Muscle layer of colon (tissue), 2 donors: ENCODE measurements at regions not wholly inside any gene's neighbourhood (a gene's known extent, or its start where the extent isn't known, plus 50 kb on each side); places are given as distances from the start of the nearest gene placed in this dataset.

Experiments
- H3K27ac ChIP-seq: one replicate; pipeline ENCODE4 v1.7.0; 2013; ENCODE audit warnings: low read depth, mild to moderate bottlenecking, low read length, moderate library complexity
- H3K27me3 ChIP-seq, 2 donors: one replicate each; pipeline ENCODE4 v1.7.0; 2013; ENCODE audit warnings: low read length in 2 of 2, mild to moderate bottlenecking in 2 of 2; ENCODE audit not compliant: insufficient read depth in 2 of 2, control insufficient read depth in 1 of 2
- H3K36me3 ChIP-seq: one replicate; pipeline ENCODE4 v1.7.0; 2013; ENCODE audit warnings: mild to moderate bottlenecking, low read length; ENCODE audit not compliant: insufficient read depth
- H3K4me1 ChIP-seq: one replicate; pipeline ENCODE4 v1.7.0; 2013; ENCODE audit warnings: mild to moderate bottlenecking, low read length; ENCODE audit not compliant: insufficient read depth
- H3K4me3 ChIP-seq, 2 donors: one replicate each; pipeline ENCODE4 v1.7.0; 2013; ENCODE audit warnings: low read length in 2 of 2, low read depth in 1 of 2, mild to moderate bottlenecking in 1 of 2, moderate library complexity in 1 of 2
- H3K9ac ChIP-seq: one replicate; pipeline ENCODE4 v1.7.0; 2013; ENCODE audit warnings: low read length
- H3K9me3 ChIP-seq: one replicate; pipeline ENCODE4 v1.7.0; 2013; ENCODE audit warnings: mild to moderate bottlenecking, low read length
- donor health status: abdominal sarcoma.
- donor health status: Adenocarcinoma of cecum.

GRCh38 chr2:13474538-13474937 lies 757.8 kb downstream of the TRIB2 start:
- Histone ChIP-seq H3K9ac (no peak overlapping the region), H3K9me3 (no peaks in the 10 kb centered on the region), H3K27me3 (no peaks in the 10 kb centered on the region), H3K4me3 (no peak overlapping the region), H3K36me3 (no peaks in the 10 kb centered on the region), H3K4me1 (no peaks in the 10 kb centered on the region), H3K27ac (no peak overlapping the region)

GRCh38 chr2:13480057-13480456 lies 763.3 kb downstream of the TRIB2 start:
- Histone ChIP-seq H3K36me3 (no peaks in the 10 kb centered on the region), H3K27ac (no peak overlapping the region), H3K27me3 (no peaks in the 10 kb centered on the region), H3K9ac (no peak overlapping the region), H3K4me1 (no peaks in the 10 kb centered on the region), H3K4me3 (no peak overlapping the region), H3K9me3 (no peaks in the 10 kb centered on the region)

- no peaks in the 10 kb centered on the region for H3K4me1 ChIP-seq
- H3K27ac ChIP-seq, result no peak overlapping the region
- no peak overlapping the region for H3K4me3 ChIP-seq
- no peak overlapping the region for H3K9ac ChIP-seq
- no peaks in the 10 kb centered on the region for H3K9me3 ChIP-seq
- no peaks in the 10 kb centered on the region for H3K27me3 ChIP-seq
- no peaks in the 10 kb centered on the region for H3K36me3 ChIP-seq
These were observed 764.5 kb downstream of the TRIB2 start for GRCh38 chr2:13481201-13481600.

- Histone ChIP-seq H3K4me1 (no peaks in the 10 kb centered on the region), H3K36me3 (no peaks in the 10 kb centered on the region), H3K4me3 (no peak overlapping the region), H3K9me3 (no peaks in the 10 kb centered on the region), H3K27ac (no peak overlapping the region), H3K9ac (no peak overlapping the region), H3K27me3 (no peaks in the 10 kb centered on the region)
These were observed 768.5 kb downstream of the TRIB2 start for GRCh38 chr2:13485256-13485655.

GRCh38 chr2:13488965-13489364 lies 772.2 kb downstream of the TRIB2 start:
- Histone ChIP-seq H3K27ac (no peak overlapping the region), H3K4me1 (no peaks in the 10 kb centered on the region), H3K9me3 (no peaks in the 10 kb centered on the region), H3K4me3 (no peak overlapping the region), H3K36me3 (no peaks in the 10 kb centered on the region), H3K9ac (no peak overlapping the region), H3K27me3 (no peaks in the 10 kb centered on the region)

GRCh38 chr2:13492262-13492661 lies 775.5 kb downstream of the TRIB2 start:
- H3K9me3 ChIP-seq, result no peaks in the 10 kb centered on the region
- H3K36me3 ChIP-seq, result no peaks in the 10 kb centered on the region
- H3K4me1 ChIP-seq, result no peaks in the 10 kb centered on the region
- no peak overlapping the region for H3K9ac ChIP-seq
- H3K4me3 ChIP-seq, result no peak overlapping the region
- H3K27me3 ChIP-seq, result no peaks in the 10 kb centered on the region
- no peak overlapping the region for H3K27ac ChIP-seq

GRCh38 chr2:13495051-13495450 lies 778.3 kb downstream of the TRIB2 start:
- Histone ChIP-seq H3K4me1 (no peaks in the 10 kb centered on the region), H3K36me3 (no peaks in the 10 kb centered on the region), H3K27me3 (no peaks in the 10 kb centered on the region), H3K9me3 (no peaks in the 10 kb centered on the region), H3K4me3 (no peak overlapping the region), H3K9ac (no peak overlapping the region), H3K27ac (no peak overlapping the region)

GRCh38 chr2:13504808-13505207 lies 788.1 kb downstream of the TRIB2 start:
- no peak overlapping the region for H3K4me3 ChIP-seq
- H3K9ac ChIP-seq, result no peak overlapping the region
- no peaks in the 10 kb centered on the region for H3K9me3 ChIP-seq
- H3K4me1 ChIP-seq, result no peaks in the 10 kb centered on the region
- no peaks in the 10 kb centered on the region for H3K27me3 ChIP-seq
- no peak overlapping the region for H3K27ac ChIP-seq
- no peaks in the 10 kb centered on the region for H3K36me3 ChIP-seq

GRCh38 chr2:13508671-13509070 lies 791.9 kb downstream of the TRIB2 start:
- H3K4me3 ChIP-seq, result no peak overlapping the region
- no peak overlapping the region for H3K27ac ChIP-seq
- no peaks in the 10 kb centered on the region for H3K36me3 ChIP-seq
- no peaks in the 10 kb centered on the region for H3K4me1 ChIP-seq
- no peaks in the 10 kb centered on the region for H3K9me3 ChIP-seq
- no peak overlapping the region for H3K9ac ChIP-seq
- H3K27me3 ChIP-seq, result no peaks in the 10 kb centered on the region

- H3K27me3 ChIP-seq, result no peaks in the 10 kb centered on the region
These were observed 798.5 kb downstream of the TRIB2 start for GRCh38 chr2:13515254-13515653.

GRCh38 chr2:13522096-13522495 lies 805.4 kb downstream of the TRIB2 start:
- Histone ChIP-seq H3K27ac (no peak overlapping the region), H3K4me1 (no peaks in the 10 kb centered on the region), H3K36me3 (no peaks in the 10 kb centered on the region), H3K27me3 (no peaks in the 10 kb centered on the region), H3K9ac (no peak overlapping the region), H3K4me3 (no peak overlapping the region), H3K9me3 (no peaks in the 10 kb centered on the region)

More at GRCh38 chr2:13515254-13515653, 798.5 kb downstream of the TRIB2 start:
- Histone ChIP-seq H3K4me1 (no peaks in the 10 kb centered on the region), H3K27ac (no peak overlapping the region), H3K36me3 (no peaks in the 10 kb centered on the region), H3K9me3 (no peaks in the 10 kb centered on the region), H3K4me3 (no peak overlapping the region), H3K9ac (no peak overlapping the region)

- Histone ChIP-seq H3K4me3 (no peak overlapping the region), H3K36me3 (no peaks in the 10 kb centered on the region), H3K9me3 (no peaks in the 10 kb centered on the region), H3K9ac (no peak overlapping the region), H3K4me1 (no peaks in the 10 kb centered on the region), H3K27ac (no peak overlapping the region), H3K27me3 (no peaks in the 10 kb centered on the region)
These were observed 806.4 kb downstream of the TRIB2 start for GRCh38 chr2:13522917-13523821.
